Posterior vena cava (tissue), 2 donors: ENCODE measurements at regions not wholly inside any gene's neighbourhood (a gene's known extent, or its start where the extent isn't known, plus 50 kb on each side); places are given as distances from the start of the nearest gene placed in this dataset.
"Not testable (repeated sequence)": the region's sequence is repeated elsewhere in the genome, so short reads cannot be mapped to it uniquely, and the experiment has no call there.

ENCODE experiments used
- DNase-seq: peaks from one replicate; pipeline ENCODE4 v3.0.0-alpha.2; 2020; ENCODE audit warnings: low spot score
- intact Hi-C, 2 donors: fragments of 100-400 bp; cut with DNase I; formaldehyde crosslinking; loops; one replicate each; pipeline versions ENCODE4 v1.14.1 to v1.14.2; 2022 to 2023
- donor health status: DM: yes; HTN: yes; CAD: no.
- donor health status: DM: yes; HTN: yes; CAD: no.

GRCh38 chr15:77944002-77944867 is 133.3 kb downstream of the TBC1D2B start:
- intact Hi-C loops: no loop called here
- peak; percentile 95 for DNase-seq

- DNase-seq: no peak
- intact Hi-C loops: no loop called here
Observed at GRCh38 chr15:77942611-77943211, 134.8 kb downstream of the TBC1D2B start.

GRCh38 chr15:77941090-77941827 is 136.3 kb downstream of the TBC1D2B start:
- DNase-seq, intact Hi-C loops: not testable (repeated sequence)

GRCh38 chr15:77940381-77940947 is 137.0 kb downstream of the TBC1D2B start:
- intact Hi-C loops: no loop called here
- no peak for DNase-seq

- intact Hi-C loops: no loop called here
- DNase-seq: no peak
Observed at GRCh38 chr15:77939851-77940250, 137.7 kb downstream of the TBC1D2B start.

GRCh38 chr15:77939026-77939425 is 138.5 kb downstream of the TBC1D2B start:
- DNase-seq, intact Hi-C loops: not testable (repeated sequence)

- DNase-seq, intact Hi-C loops: not testable (repeated sequence)
Observed at GRCh38 chr15:77938546-77938945, 139.0 kb downstream of the TBC1D2B start.

- intact Hi-C loops, DNase-seq: not testable (repeated sequence)
Observed at GRCh38 chr15:77936567-77936966, 140.9 kb downstream of the TBC1D2B start.

- DNase-seq, intact Hi-C loops: not testable (repeated sequence)
Observed at GRCh38 chr15:77934516-77934915, 143.0 kb downstream of the TBC1D2B start.

GRCh38 chr15:77930907-77931306 is 146.6 kb downstream of the TBC1D2B start:
- DNase-seq, intact Hi-C loops: not testable (repeated sequence)

GRCh38 chr15:77930490-77930889 is 147.0 kb downstream of the TBC1D2B start:
- intact Hi-C loops, DNase-seq: not testable (repeated sequence)

GRCh38 chr15:77926789-77927188 is 150.7 kb downstream of the TBC1D2B start:
- DNase-seq: peak; percentile 69
- intact Hi-C loops: not testable (repeated sequence)

- peak; percentile 58 for DNase-seq
- intact Hi-C loops: not testable (repeated sequence)
Observed at GRCh38 chr15:77926296-77926695, 151.2 kb downstream of the TBC1D2B start.

- intact Hi-C loops, DNase-seq: not testable (repeated sequence)
Observed at GRCh38 chr15:77925101-77925500, 152.4 kb downstream of the TBC1D2B start.

- intact Hi-C loops: no loop called here
Observed at GRCh38 chr15:77921664-77922063, 155.8 kb downstream of the TBC1D2B start.

GRCh38 chr15:77916966-77917635 is 160.4 kb downstream of the TBC1D2B start:
- intact Hi-C loops: not testable (repeated sequence)
- DNase-seq: peak; percentile 41

More at GRCh38 chr15:77921664-77922063, 155.8 kb downstream of the TBC1D2B start:
- DNase-seq: peak; percentile 54

GRCh38 chr15:77915961-77916330 is 161.6 kb downstream of the TBC1D2B start:
- intact Hi-C loops, DNase-seq: not testable (repeated sequence)

- peak; percentile 47 for DNase-seq
- intact Hi-C loops: no loop called here
Observed at GRCh38 chr15:77915261-77915960, 162.1 kb downstream of the TBC1D2B start.
